ENCODE measurements at regions not wholly inside any gene's neighbourhood (a gene's known extent, or its start where the extent isn't known, plus 50 kb on each side); places are given as distances from the start of the nearest gene placed in this dataset.

GRCh38 chr15:39180030-39180429 lies 400.8 kb upstream of the THBS1 start:
- Histone ChIP-seq H3K4me1 (no peaks in the 10 kb centered on the region), H3K36me3 (no peaks in the 10 kb centered on the region), H3K27me3 (no peaks in the 10 kb centered on the region), H3K9me3 (no peaks in the 10 kb centered on the region), H3K4me3 (no peak overlapping the region), H3K27ac (no peak overlapping the region)
- intact Hi-C loops (cut with DNase I), result no loop called here
- TF ChIP-seq, protein P1, sequence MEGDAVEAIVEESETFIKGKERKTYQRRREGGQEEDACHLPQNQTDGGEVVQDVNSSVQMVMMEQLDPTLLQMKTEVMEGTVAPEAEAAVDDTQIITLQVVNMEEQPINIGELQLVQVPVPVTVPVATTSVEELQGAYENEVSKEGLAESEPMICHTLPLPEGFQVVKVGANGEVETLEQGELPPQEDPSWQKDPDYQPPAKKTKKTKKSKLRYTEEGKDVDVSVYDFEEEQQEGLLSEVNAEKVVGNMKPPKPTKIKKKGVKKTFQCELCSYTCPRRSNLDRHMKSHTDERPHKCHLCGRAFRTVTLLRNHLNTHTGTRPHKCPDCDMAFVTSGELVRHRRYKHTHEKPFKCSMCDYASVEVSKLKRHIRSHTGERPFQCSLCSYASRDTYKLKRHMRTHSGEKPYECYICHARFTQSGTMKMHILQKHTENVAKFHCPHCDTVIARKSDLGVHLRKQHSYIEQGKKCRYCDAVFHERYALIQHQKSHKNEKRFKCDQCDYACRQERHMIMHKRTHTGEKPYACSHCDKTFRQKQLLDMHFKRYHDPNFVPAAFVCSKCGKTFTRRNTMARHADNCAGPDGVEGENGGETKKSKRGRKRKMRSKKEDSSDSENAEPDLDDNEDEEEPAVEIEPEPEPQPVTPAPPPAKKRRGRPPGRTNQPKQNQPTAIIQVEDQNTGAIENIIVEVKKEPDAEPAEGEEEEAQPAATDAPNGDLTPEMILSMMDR (IDR thresholded peaks at IDR 0.05), result no peak
- ATAC-seq, result no peak
- DNase-seq, result no peak

DNA sequence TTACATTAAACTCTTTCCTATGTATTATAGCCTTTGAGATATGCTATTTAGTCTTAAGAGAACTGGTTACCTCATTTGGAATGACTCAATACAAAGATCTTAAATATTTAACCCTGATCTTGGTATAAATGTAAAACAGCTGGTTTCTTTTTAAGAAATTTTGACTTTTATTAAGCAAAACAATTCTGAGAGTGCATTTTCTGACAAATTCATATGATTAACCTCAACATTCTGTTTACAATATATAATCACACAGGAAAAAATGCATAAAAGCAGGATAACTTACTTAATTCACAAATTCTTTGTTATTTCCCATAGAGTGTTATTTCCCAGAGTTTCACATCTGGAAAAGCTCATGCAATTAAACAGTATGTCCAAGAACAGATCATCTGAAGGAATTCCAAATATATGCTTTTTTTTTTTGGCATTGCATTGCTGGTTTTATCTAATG lies 400.4 kb upstream of the THBS1 start:
- Histone ChIP-seq H3K4me1 (no peaks in the 10 kb centered on the region), H3K27me3 (no peaks in the 10 kb centered on the region), H3K27ac (no peak overlapping the region), H3K9me3 (no peaks in the 10 kb centered on the region), H3K4me3 (no peak overlapping the region), H3K36me3 (no peaks in the 10 kb centered on the region)
- ATAC-seq (no peak), DNase-seq (no peak)
- intact Hi-C loops (cut with DNase I), result no loop called here
- TF ChIP-seq, protein P1 (IDR thresholded peaks at IDR 0.05), result no peak

DNA sequence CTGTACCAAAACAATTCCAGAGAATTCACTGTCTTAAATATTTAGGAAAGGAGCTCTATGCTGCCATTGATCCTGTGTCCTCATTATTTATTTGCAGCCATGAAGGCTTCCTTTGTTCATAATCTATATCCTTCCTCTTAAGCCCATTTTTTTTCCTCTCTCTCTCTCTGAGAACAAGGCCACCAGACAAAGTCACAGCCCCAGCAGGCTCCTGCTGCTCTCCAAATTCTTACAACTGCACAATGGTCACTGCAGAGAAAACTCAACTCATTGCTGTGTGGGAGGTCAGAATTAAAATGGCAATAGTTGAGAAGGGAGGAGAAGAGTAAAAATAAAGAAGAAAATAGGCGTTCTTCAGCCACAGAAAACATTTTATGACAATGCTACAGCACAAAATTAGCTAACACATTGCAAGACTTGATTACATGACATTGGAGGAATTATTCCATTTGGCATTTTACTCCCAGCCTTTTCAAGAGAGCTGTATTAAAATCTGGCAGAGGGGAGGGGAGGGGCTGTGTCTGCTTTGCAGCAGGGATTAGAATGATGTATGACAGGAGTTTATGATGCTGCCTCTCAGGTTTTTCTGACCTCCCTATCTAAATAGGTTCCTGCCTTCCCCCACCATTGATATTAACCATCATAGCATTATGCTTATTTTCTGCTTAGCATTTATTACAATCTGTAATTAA lies 399.7 kb upstream of the THBS1 start:
- TF ChIP-seq, protein P1 (IDR thresholded peaks at IDR 0.05), result no peak
- no peaks in the 10 kb centered on the region for H3K4me1 ChIP-seq
- DNase-seq (no peak), ATAC-seq (no peak)
- no peaks in the 10 kb centered on the region for H3K36me3 ChIP-seq
- H3K27ac ChIP-seq, result no peak overlapping the region
- no peak overlapping the region for H3K4me3 ChIP-seq
- H3K9me3 ChIP-seq, result no peaks in the 10 kb centered on the region
- no peaks in the 10 kb centered on the region for H3K27me3 ChIP-seq
- intact Hi-C loops (cut with DNase I), result no loop called here

DNA sequence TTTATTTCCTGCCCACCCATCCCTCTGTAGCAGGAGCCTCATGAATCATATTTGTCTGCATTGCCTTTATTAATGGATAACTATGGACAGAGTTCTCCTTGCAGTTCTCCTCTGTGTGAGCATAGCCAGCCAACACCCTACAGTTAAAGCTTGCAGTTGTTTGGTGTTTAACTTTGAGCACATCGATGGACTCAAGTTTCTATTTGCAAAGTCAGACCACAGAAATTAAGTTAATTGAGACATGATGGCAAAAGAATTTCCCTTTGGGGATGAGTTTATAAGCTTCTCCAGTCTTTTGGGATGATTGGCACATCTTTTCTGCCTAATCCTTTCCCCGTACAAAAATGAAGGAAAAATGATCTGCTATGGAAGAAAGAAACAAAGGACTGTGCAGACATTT lies 398.9 kb upstream of the THBS1 start:
- Histone ChIP-seq H3K27ac (no peak overlapping the region), H3K4me3 (no peak overlapping the region), H3K4me1 (no peaks in the 10 kb centered on the region), H3K9me3 (no peaks in the 10 kb centered on the region), H3K36me3 (no peaks in the 10 kb centered on the region), H3K27me3 (no peaks in the 10 kb centered on the region)
- ATAC-seq (no peak), DNase-seq (no peak)
- TF ChIP-seq, protein P1 (IDR thresholded peaks at IDR 0.05), result no peak
- intact Hi-C loops (cut with DNase I), result no loop called here

GRCh38 chr15:39183164-39183881 lies 397.6 kb upstream of the THBS1 start:
- H3K4me1 ChIP-seq, result no peaks in the 10 kb centered on the region
- ATAC-seq, result no peak

More at GRCh38 chr15:39183164-39183881, 397.6 kb upstream of the THBS1 start:
- TF ChIP-seq, protein P1 (IDR thresholded peaks at IDR 0.05), result no peak
- Histone ChIP-seq H3K27ac (no peak overlapping the region), H3K4me3 (no peak overlapping the region), H3K9me3 (no peaks in the 10 kb centered on the region), H3K36me3 (no peaks in the 10 kb centered on the region), H3K27me3 (no peaks in the 10 kb centered on the region)
- no peak for DNase-seq
- intact Hi-C loops (cut with DNase I), result no loop called here
